Activated CD8-positive, alpha-beta memory T cell treated with anti-CD3 and anti-CD28 coated beads for 4 hours (primary cell): ENCODE measurements at regions not wholly inside any gene's neighbourhood (a gene's known extent, or its start where the extent isn't known, plus 50 kb on each side); places are given as distances from the start of the nearest gene placed in this dataset.

ENCODE experiments used
- DNase-seq, 2 donors: peaks; one replicate each; pipeline ENCODE4 v3.0.0-alpha.2; 2020; ENCODE audit warnings: low read depth in 2 of 2

GRCh38 chr4:26020083-26020668 lies 106.2 kb downstream of the SMIM20 start:
- DNase-seq, result no peak

- no peak for DNase-seq
These were observed 106.9 kb downstream of the SMIM20 start for GRCh38 chr4:26020881-26021280.

- no peak for DNase-seq
These were observed 107.7 kb downstream of the SMIM20 start for GRCh38 chr4:26021417-26022345.

GRCh38 chr4:26022346-26023202 lies 108.6 kb downstream of the SMIM20 start:
- DNase-seq, result no peak

- no peak for DNase-seq
These were observed 109.4 kb downstream of the SMIM20 start for GRCh38 chr4:26023203-26023972.

GRCh38 chr4:26024079-26024478 lies 110.1 kb downstream of the SMIM20 start:
- DNase-seq, result no peak

GRCh38 chr4:26028133-26028792 lies 114.2 kb downstream of the SMIM20 start:
- no peak for DNase-seq

GRCh38 chr4:26028793-26029567 lies 115.0 kb downstream of the SMIM20 start:
- peak; percentile 15 to 20 for DNase-seq

- no peak for DNase-seq
These were observed 115.6 kb downstream of the SMIM20 start for GRCh38 chr4:26029568-26030131.

GRCh38 chr4:26030260-26030667 lies 116.2 kb downstream of the SMIM20 start:
- DNase-seq, result no peak

GRCh38 chr4:26030780-26031179 lies 116.8 kb downstream of the SMIM20 start:
- DNase-seq, result no peak

- no peak for DNase-seq
These were observed 117.7 kb downstream of the SMIM20 start for GRCh38 chr4:26031704-26032103.

- DNase-seq, result no peak
These were observed 118.1 kb downstream of the SMIM20 start for GRCh38 chr4:26032142-26032541.

GRCh38 chr4:26032630-26033317 lies 118.8 kb downstream of the SMIM20 start:
- no peak for DNase-seq

GRCh38 chr4:26033389-26033788 lies 119.4 kb downstream of the SMIM20 start:
- no peak for DNase-seq

- DNase-seq, result no peak
These were observed 120.8 kb downstream of the SMIM20 start for GRCh38 chr4:26034849-26035248.

- DNase-seq, result no peak
These were observed 121.9 kb downstream of the SMIM20 start for GRCh38 chr4:26035921-26036320.

GRCh38 chr4:26039639-26040359 lies 125.8 kb downstream of the SMIM20 start:
- no peak for DNase-seq

- no peak for DNase-seq
These were observed 130.5 kb downstream of the SMIM20 start for GRCh38 chr4:26044524-26044923.
